HG03565 (cell line): ENCODE measurements at regions not wholly inside any gene's neighbourhood (a gene's known extent, or its start where the extent isn't known, plus 50 kb on each side); places are given as distances from the start of the nearest gene placed in this dataset.
"Not testable (repeated sequence)": the region's sequence is repeated elsewhere in the genome, so short reads cannot be mapped to it uniquely, and the experiment has no call there.

Experiments used
- ATAC-seq: cut with Tn5 transposase; IDR thresholded peaks from one replicate; pipeline ENCODE4 v1.9.1; 2021; ENCODE audit warnings: mild to moderate bottlenecking, moderate library complexity; ENCODE audit not compliant: unreplicated experiment

DNA sequence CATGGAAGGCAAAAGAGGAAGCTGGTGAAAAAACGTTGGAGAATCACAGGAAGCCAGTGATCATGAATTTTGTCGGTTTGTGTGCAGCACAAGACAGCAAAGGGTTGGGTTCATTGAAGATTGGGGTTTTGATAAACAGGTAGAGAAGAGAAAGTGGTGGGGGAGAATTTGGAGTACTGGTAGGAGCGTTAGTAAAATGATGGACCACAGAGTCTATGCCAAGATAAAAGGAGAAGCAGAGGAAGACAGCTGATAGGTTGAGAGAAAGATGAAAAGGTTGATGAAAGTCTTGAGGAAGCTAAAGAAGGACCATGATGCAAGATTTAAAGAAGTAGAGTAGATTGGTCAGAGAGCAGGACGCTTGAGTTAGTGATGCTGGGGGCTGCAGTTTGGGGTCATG is 156.8 kb upstream of the POU3F1 start:
- no peak for ATAC-seq

GRCh38 chr1:38201431-38201830 is 154.8 kb upstream of the POU3F1 start:
- no peak for ATAC-seq

DNA sequence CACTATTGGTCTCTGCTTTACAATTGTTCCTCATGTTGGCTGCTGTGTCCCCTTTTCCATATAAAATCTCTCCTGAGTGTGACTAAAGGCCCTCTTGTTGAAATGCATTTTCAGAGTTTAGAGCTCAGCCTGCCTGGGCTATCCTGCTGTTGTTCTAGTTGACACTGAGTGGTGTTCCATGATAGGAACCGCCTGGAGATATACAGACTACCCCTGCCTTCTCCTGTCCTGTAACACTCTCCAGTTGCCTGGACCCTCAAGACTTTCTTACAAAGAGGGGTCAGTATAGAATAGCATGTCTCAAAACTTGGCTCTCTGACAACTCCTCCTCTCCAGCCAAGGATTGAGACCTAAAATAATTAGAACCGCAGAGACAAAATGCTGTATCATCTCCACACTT is 152.0 kb upstream of the POU3F1 start:
- ATAC-seq, result no peak

DNA sequence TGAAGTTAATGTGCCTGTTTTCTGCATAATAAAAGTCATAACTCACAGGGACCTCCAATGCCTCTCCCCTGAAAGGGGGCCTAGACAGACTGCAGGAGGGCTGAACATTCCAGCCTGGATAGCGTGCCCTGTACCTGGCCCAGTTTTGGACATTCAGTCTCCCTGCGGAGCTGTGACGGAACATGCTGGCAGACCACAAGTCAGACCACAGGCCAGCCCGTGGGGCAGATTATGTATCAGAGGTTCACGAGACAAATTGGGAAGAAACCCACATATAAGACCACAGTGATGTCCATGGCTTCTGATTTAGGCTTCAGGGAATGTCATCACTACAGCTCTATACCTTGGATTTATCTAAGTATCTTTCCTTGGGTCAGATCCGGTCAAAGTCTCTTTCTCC is 151.5 kb upstream of the POU3F1 start:
- ATAC-seq, result no peak

- no peak for ATAC-seq
Measured at GRCh38 chr1:38197312-38198061, 150.9 kb upstream of the POU3F1 start.

GRCh38 chr1:38194472-38194871 is 147.9 kb upstream of the POU3F1 start:
- no peak for ATAC-seq

DNA sequence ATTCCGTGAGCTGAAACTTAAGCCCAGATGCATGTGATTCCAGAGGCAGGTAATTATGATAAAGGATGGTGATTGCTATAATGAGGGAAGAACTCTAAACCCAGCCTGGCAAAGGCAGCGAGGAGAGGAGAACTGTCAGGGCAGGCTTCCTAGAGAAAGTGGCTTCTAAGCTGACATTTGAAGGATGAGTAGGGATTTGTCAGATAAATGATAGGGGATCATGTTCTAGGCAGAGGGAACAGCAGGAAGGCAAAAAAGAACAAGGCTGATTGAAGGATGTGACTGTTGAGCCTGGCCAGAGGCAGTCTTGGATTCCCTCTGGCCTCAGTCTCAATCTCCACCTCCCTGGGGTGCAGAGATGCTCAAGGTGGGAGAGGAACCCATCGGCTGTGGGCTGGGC is 146.4 kb upstream of the POU3F1 start:
- no peak for ATAC-seq

- no peak for ATAC-seq
Measured at GRCh38 chr1:38191461-38191860, 144.9 kb upstream of the POU3F1 start.

GRCh38 chr1:38190983-38191382 is 144.4 kb upstream of the POU3F1 start:
- ATAC-seq, result no peak

DNA sequence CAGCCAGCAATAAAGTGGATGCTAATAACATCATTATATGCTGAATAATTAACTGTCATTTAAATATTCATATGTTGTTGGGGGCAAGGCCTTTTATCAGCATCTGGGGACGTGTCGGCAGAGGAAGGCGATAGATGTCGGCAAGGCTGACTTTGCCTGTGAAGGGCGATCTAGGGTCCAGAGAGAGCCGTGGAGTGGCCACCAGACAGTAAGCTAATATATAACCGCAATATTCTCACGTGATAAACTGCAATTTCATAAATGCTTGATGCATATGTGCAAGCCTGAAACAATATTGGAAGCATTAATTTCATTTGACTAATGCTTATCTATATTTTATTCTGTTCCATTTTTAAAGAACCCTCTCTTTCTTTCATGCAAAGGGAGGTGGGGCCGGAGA is 141.0 kb upstream of the POU3F1 start:
- no peak for ATAC-seq

GRCh38 chr1:38186566-38186965 is 140.0 kb upstream of the POU3F1 start:
- no peak for ATAC-seq

GRCh38 chr1:38185913-38186312 is 139.3 kb upstream of the POU3F1 start:
- ATAC-seq, result no peak

GRCh38 chr1:38183747-38184146 is 137.2 kb upstream of the POU3F1 start:
- ATAC-seq, result no peak

DNA sequence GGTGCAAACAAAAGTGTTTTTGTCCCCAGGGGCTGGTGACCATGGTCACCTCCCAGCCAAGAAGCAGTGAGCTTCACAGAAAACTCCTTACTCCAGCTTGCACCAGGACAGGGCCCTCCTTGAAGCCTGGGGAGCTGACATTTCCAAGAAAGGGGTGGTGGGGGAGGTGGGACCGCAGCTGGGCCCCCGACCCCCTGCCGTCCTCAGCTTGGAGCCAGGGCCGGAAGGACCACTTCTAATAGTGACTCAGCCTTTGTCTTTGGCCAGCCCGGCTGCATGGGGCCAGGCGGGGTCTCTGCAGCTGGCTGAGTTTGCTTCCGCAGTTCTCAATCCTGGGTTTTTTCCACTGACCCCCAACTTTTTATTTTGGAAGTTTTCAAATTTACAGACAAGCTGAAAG is 136.5 kb upstream of the POU3F1 start:
- no peak for ATAC-seq

DNA sequence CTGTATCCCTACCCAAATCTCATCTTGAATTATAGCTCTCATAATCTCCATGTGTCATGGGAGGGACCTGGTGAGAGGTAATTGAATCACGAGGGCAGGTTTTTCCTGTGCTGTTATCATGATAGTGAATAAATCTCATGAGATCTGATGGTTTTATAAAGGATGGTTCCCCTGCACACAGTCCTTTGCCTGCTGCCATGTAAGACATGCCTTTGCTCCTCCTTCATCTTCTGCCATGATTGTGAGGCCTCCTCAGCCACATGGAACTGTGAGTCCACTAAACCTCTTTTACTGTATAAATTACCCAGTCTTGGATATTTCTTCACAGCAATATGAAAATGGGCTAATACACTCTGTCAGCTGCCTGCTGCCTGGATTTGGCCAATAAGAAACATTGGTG is 133.8 kb upstream of the POU3F1 start:
- not testable (repeated sequence) for ATAC-seq

DNA sequence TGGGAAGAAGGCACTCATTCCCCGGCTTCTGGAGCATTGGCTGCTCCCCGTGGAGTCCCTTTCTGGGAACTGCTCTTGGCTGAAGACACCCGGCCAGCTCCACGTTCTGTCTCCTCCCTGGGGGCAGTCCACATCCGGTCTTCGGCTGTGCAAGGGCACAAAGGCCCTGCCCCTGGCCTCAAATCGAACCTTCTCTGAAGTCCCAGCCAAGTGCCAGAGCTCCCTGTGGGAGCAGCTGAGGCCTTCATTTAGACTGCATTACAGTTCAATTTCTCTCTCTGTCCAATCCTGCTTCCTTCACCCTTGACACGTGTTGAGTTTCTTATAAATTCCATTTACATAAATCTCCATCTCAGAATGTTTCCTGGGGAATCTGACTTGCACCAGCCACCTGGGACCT is 132.9 kb upstream of the POU3F1 start:
- no peak for ATAC-seq

GRCh38 chr1:38178216-38178615 is 131.6 kb upstream of the POU3F1 start:
- no peak for ATAC-seq

DNA sequence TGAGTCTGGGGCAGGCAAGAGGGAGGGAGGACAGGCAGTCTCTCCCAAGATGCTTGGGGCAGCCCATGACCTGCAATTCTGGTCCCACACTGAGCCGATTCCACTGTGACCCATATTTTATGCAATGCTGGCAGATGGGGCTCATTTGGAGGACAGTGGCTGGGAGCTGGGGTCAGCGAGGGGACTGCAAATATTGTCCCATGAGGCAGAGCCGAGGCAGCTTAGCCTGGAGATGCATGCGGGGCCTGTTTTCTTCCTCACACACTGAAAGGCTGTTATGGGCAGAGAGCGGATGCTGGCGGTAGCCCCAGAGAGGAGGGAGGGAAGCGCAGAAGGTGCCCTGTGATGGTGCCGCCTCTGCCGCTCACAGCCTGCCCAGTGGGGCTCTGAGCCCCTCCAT is 128.5 kb upstream of the POU3F1 start:
- ATAC-seq, result no peak

GRCh38 chr1:38173848-38174247 is 127.3 kb upstream of the POU3F1 start:
- no peak for ATAC-seq

DNA sequence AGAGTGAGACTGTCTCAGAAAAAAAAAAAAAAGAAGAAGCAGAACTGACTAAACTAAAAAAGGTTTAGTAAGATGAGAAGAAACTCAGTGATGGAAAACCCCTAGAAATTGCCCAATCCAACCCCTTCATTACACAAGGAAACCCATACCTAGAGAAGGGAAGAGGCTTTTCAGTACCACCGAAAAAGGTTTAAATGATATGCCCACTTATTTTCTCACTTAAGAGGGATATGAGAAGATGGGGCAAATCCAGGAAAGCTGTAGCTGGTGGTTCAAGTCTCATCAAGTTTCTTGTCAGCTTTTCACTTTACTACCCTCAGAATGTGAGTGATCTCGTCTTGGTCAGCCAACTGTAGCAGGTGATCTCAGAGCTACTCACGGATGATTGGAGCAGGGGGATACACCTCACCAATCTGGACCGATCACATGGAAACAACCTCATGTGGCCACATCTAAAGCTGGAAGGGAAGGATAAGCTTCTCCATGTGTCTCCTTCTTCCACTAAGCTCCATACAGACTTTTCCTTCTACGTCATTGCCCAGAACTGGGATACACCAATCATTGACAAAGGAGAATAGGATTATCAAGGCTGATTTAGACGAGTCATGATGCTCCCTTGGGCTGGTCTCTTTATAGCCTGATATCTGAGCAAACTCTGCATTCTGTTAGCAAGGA is 126.7 kb upstream of the POU3F1 start:
- peak; percentile 52 for ATAC-seq

DNA sequence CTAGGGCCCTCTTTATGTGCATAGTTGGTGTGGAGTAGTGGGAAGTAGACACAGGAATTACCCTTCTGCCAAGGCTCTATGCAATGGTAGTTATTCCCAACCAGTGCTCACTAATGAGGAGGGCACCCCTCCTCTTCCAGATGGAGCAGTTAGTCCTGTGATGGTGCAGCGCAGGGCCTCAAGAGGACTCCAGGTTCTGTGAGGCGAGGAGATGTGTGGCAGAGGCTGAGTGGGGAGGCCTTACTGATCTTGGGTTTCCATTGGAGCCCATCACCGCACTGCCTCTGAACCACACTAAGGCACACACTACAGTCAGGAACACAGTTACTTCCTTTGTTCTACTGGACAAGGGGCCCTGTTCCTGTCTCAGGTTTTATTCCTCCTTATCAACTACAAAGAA is 122.5 kb upstream of the POU3F1 start:
- ATAC-seq, result no peak

GRCh38 chr1:38168365-38168764 is 121.8 kb upstream of the POU3F1 start:
- ATAC-seq, result no peak

- ATAC-seq, result no peak
Measured at GRCh38 chr1:38166461-38166860, 119.9 kb upstream of the POU3F1 start.
